GM18526 (cell line): ENCODE measurements at regions not wholly inside any gene's neighbourhood (a gene's known extent, or its start where the extent isn't known, plus 50 kb on each side); places are given as distances from the start of the nearest gene placed in this dataset.

Source experiments
- POLR2A ChIP-seq: IDR thresholded peaks from 3 replicates; pipeline ENCODE4 v1.6.1; 2011; ENCODE audit not compliant: insufficient read length; ENCODE audit errors: extremely low read depth

DNA sequence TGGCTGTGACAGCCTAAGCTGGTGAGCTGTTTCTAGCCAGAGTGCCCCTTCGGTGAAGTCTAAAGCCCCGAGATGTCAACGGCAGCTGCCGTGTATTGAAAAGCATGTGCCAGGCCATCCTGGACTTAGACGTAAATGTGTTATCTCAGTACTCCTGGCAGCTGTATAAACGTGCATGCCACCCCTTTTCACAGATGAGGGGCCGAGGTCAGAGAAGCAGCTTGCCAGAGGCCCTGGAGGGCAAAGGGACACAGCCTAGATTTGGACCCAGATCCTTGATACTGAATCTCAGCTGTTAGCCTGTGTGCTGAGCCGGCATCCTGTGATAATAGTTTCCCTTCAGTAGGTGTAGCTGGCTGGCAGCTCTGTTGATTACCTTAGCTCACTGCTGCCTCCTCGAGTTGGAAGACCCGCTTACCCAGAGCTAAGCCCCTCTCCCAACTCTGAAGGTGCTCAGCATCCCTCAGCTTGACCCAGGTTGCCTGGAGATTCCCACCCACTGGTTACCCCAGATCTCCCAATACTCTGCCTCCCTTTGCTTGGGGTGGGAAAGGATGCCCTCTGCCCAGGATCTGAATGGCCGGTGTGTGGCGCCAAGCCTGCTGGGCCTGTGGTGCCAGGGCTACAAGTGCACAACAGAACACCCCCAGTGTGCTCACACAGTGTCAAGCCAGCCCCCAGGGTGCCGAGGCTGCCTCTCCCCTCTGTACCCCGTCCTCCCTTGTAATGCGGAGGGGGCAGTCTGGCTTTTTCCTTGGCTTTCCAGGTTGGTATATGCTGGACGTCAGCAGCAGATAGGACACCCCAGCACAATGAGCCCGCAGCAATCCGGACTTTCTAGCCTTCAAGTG, 59.8 kb upstream of the WNT7B start:
- no peak for TF ChIP-seq POLR2A

DNA sequence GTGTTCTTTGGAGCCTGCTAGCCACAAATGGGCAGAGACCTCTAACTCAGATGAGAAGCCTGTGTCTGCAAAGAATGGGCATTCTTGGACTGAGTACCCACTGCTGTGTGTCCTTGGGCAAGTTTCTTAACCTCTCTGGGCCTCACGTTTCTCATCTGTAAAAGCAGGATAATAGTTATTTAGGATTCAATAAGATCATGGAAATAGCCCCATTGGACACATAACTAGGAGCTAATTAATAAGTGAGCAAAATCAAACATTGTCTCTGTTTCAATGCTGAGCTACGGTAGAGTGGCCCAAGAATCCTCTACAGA, 61.2 kb upstream of the WNT7B start:
- no peak for TF ChIP-seq POLR2A

DNA sequence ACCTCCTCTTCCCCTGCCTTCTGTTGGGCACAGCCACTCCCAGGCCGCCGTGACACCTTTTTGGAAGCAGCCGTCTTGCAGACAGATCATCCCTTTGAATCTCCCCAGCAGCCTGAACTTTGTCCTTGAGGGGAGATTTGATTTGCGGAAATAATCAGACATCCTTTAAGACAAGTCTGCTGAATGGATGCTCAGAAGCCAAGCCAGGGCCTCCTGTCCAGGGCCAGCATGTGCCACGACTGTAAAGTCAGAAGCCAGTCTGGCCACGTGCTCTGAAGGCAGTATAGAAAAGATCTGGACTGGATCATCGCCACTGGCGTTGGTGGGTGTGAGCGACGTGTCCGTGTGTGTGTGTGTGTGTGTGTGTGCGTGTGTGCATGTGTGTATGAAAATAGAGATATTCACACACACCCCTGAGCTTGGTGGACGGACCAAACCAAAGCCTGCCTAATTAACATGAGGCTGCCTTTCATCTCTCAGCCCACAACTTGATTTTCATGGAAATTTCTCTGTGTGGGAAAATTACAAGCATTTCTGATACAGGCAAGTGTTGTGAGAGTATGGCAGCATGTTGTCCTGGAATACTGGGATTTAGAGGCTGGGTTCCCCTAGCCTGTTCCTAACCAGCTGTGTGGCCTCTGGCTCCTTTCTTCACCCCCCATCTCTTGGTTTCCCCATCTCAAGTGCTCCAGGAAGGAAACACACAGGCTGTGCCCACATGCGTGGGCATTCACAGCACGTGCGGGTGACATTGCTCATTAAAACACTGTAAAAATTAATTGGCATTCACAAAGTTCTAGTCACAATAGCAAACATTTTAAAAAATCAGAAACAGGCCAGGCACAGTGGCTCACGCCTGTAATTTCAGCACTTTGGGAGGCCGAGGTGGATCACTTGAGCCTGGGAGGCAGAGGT, 61.8 kb upstream of the WNT7B start:
- no peak for TF ChIP-seq POLR2A

DNA sequence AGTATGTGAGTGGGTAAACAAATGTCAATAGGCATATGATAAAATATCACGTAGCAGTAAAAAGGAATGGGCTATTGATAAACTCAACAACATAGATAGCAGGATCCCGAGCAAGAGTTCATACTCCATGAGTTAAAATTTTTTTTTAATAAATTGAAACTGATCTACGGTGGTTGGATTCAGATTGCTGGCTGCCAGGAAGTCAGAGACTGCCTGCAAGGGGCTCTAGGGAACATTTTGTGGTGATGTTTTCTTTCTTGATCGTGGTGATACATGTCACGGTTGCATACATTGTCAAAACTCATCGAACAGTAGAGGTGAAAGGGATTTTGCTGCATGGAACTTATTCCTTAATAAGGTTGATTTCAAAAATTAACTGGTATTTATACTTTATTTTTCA, 62.6 kb upstream of the WNT7B start:
- no peak for TF ChIP-seq POLR2A

DNA sequence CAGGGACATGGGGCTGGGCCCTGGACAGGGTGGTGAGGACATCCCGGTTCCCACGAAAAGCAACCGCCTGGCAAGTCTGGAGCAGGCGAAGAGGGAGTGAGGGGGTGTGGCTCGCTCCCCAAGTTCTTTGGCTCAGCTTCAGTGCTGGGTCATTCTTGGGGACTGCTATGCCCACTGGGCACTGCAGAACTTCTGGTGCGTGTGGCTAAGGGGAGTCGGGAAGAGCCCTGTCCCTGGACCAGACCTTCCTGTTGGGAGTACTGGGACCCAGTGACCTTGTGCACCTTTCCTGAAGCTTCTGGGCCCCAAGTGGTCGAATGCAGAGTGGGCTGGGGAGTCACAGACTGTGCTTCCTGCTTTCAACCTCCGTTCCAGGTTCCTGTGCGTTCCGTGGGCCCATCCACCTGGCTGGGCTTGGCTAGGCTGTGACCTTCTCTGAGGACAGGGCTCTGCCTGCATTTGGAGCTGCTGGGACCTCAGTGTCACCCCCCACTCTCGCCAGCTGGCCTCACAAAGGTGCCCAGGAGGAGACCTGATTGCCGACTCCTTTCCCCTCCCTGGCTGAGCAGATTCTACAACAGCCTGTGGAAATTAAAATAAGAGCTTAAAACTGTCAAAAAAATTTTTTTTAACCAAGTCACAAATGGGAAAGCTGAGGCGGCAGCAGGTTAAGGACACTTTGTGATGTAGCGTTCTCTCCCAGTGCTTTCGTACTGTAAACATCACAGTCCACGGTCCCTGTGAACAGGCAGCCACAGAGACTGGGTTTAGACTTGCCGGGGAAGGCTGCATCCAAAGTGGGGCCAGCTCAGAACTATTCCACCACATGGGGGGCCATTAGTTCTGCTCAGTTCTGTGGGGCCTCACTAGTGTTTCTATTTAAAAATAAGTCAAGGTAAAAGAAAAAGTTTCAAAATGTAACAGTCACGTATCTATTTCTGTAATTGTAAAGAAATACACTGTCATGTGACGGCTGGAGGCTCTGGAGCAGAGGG, 63.8 kb upstream of the WNT7B start:
- no peak for TF ChIP-seq POLR2A

DNA sequence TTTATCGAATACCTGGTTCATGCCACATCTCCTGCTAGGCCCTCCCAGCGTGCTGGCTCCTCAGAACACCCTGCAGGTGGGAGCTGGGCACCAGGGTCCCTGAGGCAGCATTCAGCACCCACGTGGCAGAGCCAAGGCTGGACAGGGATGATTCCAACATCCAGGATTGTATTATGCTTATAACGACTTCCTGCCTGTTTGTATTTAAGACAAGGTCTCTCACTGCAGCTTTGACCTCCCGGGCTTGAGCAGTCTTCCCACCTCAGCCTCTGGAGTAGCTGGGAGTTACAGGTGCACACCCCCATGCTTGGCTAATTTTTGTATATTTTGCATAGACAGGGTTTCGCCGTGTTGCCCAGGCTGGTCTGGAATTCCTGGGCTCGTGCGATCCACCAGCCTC, 64.7 kb upstream of the WNT7B start:
- TF ChIP-seq POLR2A = no peak

DNA sequence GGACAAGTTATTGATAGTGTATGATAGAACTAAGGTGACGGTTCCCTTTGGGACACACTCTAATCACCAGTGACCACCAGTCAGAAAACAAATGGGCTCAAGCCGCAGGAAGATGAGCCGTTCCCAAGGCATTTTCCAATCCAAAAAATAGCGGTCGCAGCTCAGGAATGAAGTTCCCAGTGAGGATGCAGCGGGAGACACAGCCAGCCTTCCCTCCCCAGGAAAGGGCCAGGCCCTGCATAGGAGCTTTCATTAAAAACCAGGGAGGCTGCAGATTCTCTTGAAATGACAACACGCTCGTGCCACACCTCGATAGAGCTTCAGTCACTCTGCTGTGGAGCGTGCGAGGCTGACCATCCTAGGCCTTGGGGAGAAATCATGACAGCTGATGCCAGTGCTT, 65.8 kb upstream of the WNT7B start:
- no peak for TF ChIP-seq POLR2A

DNA sequence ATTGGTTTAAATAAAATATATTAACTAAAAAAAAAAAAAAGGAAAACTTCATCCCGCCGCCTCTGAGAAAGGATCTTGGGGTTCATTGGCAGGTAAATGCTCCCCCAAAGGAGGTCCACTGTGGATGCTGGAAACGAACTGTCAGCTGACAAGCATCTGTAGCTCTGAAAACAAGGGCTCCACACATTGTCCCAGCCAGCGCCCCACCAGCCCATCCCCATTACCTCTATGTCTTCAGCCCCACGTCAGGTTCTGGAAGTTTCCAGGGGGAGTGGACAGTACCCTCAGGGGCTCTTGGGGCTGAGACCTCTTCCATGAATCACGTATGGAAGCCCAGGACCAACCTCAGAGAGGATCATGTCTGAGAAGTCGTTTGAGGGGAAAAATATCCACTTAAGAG, 66.4 kb upstream of the WNT7B start:
- no peak for TF ChIP-seq POLR2A

DNA sequence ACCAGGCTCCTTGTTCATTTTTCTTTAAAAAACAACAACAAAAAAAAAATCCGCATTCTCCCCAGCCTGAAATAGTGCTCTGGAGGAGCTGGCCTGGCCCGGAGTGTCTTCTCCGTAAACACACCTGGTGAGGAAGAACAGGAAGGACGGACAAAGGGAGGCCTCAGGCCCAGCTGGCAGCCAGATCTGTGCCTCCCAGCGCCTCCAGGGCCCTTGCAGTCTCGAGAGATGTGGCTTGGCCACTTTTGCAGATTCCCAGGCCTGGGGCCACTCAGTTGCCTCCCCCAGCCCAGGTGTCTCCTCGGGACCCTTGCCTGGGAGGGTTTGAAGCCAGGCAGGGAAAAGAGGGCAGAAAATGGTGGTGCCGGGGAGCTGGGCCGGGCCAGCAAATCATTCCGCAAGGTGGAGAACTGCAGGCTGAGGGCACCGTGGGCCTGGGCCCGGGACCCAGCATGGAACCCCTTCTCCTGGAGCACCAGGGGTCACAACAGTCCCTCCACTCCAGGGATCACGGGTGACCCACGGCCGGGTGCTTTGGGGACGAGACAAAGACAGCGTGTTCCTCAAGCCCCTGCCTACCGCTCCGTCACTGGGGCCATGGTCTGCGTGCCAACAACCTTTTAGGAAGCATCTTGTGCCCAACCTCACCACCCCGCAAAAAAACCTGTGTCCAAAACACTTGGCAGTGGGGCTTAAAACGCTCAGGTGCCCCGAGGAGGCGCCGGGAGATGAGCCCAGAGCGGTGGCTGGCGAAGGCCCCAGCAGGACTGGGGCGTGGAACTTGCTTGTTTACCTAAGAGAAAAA, 67.1 kb upstream of the WNT7B start:
- no peak for TF ChIP-seq POLR2A

DNA sequence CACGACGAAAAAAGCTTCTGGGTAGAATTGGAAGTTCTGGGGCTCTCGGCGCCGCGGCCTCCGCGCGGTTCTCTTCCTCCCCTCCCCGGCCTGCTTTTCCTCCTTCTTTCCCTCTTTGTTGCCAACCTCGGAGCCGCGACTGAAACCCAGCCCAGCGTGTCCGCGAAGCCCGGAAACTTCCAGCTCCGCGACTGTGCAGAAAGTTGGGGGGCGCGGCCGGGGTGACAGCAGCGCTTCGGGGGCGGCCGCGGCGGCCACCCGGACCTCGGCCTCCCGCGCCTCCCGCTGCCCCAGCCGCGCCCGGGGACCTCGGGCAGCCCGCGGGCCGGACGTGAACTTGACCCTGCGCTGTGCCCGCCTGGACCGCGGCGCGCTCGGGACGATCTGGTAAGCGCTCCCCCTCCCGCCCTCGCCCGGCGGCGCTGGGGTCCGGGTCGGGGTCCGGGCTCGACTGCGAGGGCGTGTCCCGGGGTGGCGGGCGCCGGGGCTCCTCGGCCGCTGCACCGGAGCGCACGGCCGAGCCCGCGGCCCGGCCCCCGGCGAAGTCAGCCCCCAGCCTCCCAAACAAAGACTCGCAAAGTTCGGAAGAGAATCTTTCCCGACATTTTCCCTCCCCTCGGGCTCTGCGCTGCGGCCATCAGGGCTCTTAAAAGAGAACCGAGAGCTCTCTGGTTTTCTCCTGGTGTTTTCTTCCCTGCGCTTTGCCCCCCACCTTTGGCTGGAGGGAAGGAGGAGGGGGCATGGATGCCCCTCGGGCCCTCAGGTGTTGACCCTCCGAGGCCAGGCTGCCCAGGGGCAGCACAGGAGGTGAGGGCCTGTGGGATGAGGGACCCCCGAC, 67.9 kb upstream of the WNT7B start:
- TF ChIP-seq POLR2A = no peak

DNA sequence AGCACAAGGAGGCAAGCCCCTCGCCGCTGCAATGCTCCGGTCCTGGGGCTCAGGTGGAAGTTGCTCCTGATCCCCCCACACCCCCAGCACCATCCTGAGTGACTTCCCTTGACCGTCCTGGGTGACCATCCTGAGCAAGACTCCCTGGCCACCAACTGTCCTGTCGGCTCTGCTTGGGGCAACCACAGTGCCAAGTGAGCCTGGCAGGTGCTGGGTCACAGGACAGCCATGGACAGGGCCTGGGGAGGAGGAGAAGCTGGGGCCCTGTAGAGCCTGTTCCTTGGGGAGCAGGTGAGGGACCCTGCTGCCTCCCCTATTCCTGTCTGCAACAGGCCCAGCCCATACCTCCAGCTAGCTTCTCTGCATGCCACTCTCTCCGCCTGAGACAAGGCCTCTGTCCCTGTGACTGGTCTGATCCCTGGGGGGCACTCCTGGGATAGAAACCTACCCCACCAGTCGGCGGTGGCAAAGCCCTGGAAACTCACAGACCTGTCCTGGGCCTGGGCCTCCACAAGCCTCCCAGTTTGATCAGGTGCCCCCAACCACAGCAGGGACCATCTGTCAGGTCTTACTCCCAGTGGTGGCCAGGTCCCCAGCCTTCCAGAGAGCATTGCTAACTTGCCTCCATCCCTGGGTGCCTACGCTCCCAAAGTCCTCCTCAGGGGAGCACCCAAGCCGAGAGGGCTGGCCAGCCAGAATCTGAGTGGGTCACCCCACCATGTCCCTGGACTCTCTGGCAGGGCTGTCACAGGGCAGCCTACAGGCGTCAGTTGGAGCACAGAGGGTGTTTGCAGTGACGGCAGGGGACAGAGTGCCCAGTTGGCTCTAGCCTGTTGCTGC, 68.7 kb upstream of the WNT7B start:
- no peak for TF ChIP-seq POLR2A

DNA sequence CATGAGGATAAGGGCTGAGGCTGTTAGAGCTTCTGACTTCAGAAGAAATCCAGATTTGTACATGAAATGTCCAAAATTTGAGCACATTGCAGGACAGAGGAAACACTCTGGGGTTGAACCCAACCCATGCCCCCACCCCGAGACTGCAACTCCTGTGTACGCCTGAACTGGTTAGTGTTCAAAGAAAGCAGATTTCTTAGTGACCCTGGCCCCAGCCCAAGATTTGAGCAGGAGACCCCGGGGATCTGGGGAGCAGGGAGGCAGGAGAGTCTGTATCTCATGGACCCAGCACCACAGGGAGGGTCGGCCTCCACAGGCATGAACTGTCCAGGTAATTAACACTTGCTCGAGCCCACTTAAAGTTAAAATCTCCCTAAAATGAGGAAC, 69.3 kb upstream of the WNT7B start:
- no peak for TF ChIP-seq POLR2A

DNA sequence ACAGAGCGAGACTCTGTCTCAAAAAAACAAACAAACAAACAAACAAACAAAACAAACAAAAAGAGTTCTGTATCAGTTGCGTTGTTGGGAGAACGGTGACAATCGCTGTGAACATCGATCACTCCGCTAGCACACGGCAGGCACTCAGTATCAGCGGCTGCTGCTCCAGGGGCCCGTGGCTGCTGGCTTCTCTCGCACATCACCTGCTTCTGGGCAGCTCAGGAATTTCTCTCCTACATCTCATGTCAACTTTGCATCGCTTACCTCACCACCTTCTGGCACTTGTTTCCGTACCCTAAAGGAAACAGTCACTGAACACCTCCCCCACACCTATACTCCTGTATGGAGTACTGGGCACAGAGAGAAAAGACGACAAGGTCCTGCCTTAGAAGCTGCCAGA, 70.3 kb upstream of the WNT7B start:
- no peak for TF ChIP-seq POLR2A
